Forelimb muscle (tissue), 1 donor: ENCODE measurements at regions not wholly inside any gene's neighbourhood (a gene's known extent, or its start where the extent isn't known, plus 50 kb on each side); places are given as distances from the start of the nearest gene placed in this dataset.
"Not testable (repeated sequence)": the region's sequence is repeated elsewhere in the genome, so short reads cannot be mapped to it uniquely, and the experiment has no call there.

ENCODE experiments used
- DNase-seq: peaks from one replicate; pipeline ENCODE4 v3.0.0-alpha.2; 2013; ENCODE audit warnings: low read depth

GRCh38 chr6:74717591-74717990, 488.3 kb downstream of the COL12A1 start:
- DNase-seq: no peak

GRCh38 chr6:74715355-74716085, 490.3 kb downstream of the COL12A1 start:
- DNase-seq: no peak

- DNase-seq: no peak
Measured at GRCh38 chr6:74713941-74714340, 491.9 kb downstream of the COL12A1 start.

- DNase-seq: no peak
Measured at GRCh38 chr6:74705451-74705850, 500.4 kb downstream of the COL12A1 start.

GRCh38 chr6:74704540-74704939, 501.3 kb downstream of the COL12A1 start:
- DNase-seq: not testable (repeated sequence)

GRCh38 chr6:74690365-74690764, 515.5 kb downstream of the COL12A1 start:
- no peak for DNase-seq

- no peak for DNase-seq
Measured at GRCh38 chr6:74689601-74690000, 516.3 kb downstream of the COL12A1 start.

GRCh38 chr6:74677463-74677862, 528.4 kb downstream of the COL12A1 start:
- DNase-seq: no peak

GRCh38 chr6:74676906-74677305, 528.9 kb downstream of the COL12A1 start:
- no peak for DNase-seq

GRCh38 chr6:74674377-74674776, 531.5 kb downstream of the COL12A1 start:
- no peak for DNase-seq

- DNase-seq: no peak
Measured at GRCh38 chr6:74671558-74672025, 534.3 kb downstream of the COL12A1 start.

GRCh38 chr6:74658391-74658790, 547.5 kb downstream of the COL12A1 start:
- DNase-seq: no peak

- no peak for DNase-seq
Measured at GRCh38 chr6:74657931-74658330, 547.9 kb downstream of the COL12A1 start.

GRCh38 chr6:74657011-74657410, 548.8 kb downstream of the COL12A1 start:
- DNase-seq: no peak

GRCh38 chr6:74656453-74656852, 549.4 kb downstream of the COL12A1 start:
- no peak for DNase-seq

- no peak for DNase-seq
Measured at GRCh38 chr6:74654296-74654695, 551.6 kb downstream of the COL12A1 start.

- DNase-seq: no peak
Measured at GRCh38 chr6:74651948-74652842, 553.7 kb downstream of the COL12A1 start.

GRCh38 chr6:74650668-74651067, 555.2 kb downstream of the COL12A1 start:
- DNase-seq: no peak

- no peak for DNase-seq
Measured at GRCh38 chr6:74646461-74646860, 559.4 kb downstream of the COL12A1 start.

GRCh38 chr6:74645108-74645849, 560.6 kb downstream of the COL12A1 start:
- no peak for DNase-seq

GRCh38 chr6:74642101-74642500, 563.8 kb downstream of the COL12A1 start:
- DNase-seq: no peak

GRCh38 chr6:74638412-74638811, 567.4 kb downstream of the COL12A1 start:
- no peak for DNase-seq
